IMR-90 (cell line): ENCODE measurements at regions not wholly inside any gene's neighbourhood (a gene's known extent, or its start where the extent isn't known, plus 50 kb on each side); places are given as distances from the start of the nearest gene placed in this dataset.

Experiments
- ATAC-seq: fragments of 200-7000 bp; cut with Tn5 transposase; 2 replicates; pipeline ENCODE4 v1.9.1; 2020; ENCODE audit warnings: low read depth, mild to moderate bottlenecking, moderate library complexity
- BruUV-seq: library from RNA; stranded (reverse); fragments of 400-500 nt; replicated peaks from 2 replicates; lab custom pipeline; 2021; lab: Mats Ljungman, UMichigan
- CTCF ChIA-PET: fragments of 300-600 bp; formaldehyde crosslinking; extraction: SDS; loops from one replicate; lab custom pipeline; 2021; ENCODE audit warnings: antibody characterized with exemption; lab: Yijun Ruan, JAX
- POLR2A ChIA-PET: fragments of 300-600 bp; sonication (Branson Sonifier 250); formaldehyde crosslinking; loops from one replicate; lab custom pipeline; 2022; ENCODE audit warnings: antibody characterized with exemption; ENCODE audit not compliant: unreplicated experiment; lab: Charles Lee
- DNase-seq: peaks from one replicate; pipeline ENCODE4 v3.0.0; 2013
- H2AFZ ChIP-seq: replicated peaks from 2 replicates; pipeline ENCODE3; 2013; ENCODE audit warnings: low read length, mild to moderate bottlenecking; ENCODE audit not compliant: poor library complexity
- H2AK5ac ChIP-seq: 2 replicates; pipeline ENCODE4 v1.6.1; 2013; ENCODE audit warnings: low read depth, low read length, inconsistent platforms
- H2AK9ac ChIP-seq: replicated peaks from 2 replicates; pipeline ENCODE3; 2013; ENCODE audit warnings: mild to moderate bottlenecking, low read depth, low read length, moderate library complexity; ENCODE audit not compliant: poor library complexity
- H2BK120ac ChIP-seq: 2 replicates; pipeline ENCODE4 v1.6.1; 2013; ENCODE audit warnings: low read depth, low read length, inconsistent platforms
- H2BK15ac ChIP-seq: 3 replicates; pipeline ENCODE4 v1.6.1; 2013; ENCODE audit warnings: low read depth, low read length, inconsistent platforms
- H2BK20ac ChIP-seq: 2 replicates; pipeline ENCODE4 v1.6.1; 2013; ENCODE audit warnings: low read depth, mild to moderate bottlenecking, inconsistent platforms, low read length, moderate library complexity
- H2BK5ac ChIP-seq: 2 replicates; pipeline ENCODE4 v1.6.1; 2013; ENCODE audit warnings: mild to moderate bottlenecking, low read depth, low read length, inconsistent platforms; ENCODE audit not compliant: poor library complexity, severe bottlenecking
- H3K14ac ChIP-seq: replicated peaks from 2 replicates; pipeline ENCODE4 v1.6.1; 2013; ENCODE audit warnings: low read depth, low read length, inconsistent platforms
- H3K18ac ChIP-seq: 2 replicates; pipeline ENCODE4 v1.6.1; 2013; ENCODE audit warnings: low read depth, low read length, control low read depth
- H3K23ac ChIP-seq: 2 replicates; pipeline ENCODE4 v1.6.1; 2013; ENCODE audit warnings: low read depth, low read length, inconsistent platforms
- H3K27ac ChIP-seq: 2 replicates; pipeline ENCODE4 v1.5.1; 2013; ENCODE audit warnings: mild to moderate bottlenecking, control low read depth, low read length; ENCODE audit not compliant: insufficient read depth
- H3K27me3 ChIP-seq: 2 replicates; pipeline ENCODE4 v1.6.1; 2013; ENCODE audit warnings: low read length; ENCODE audit not compliant: control insufficient read depth, insufficient read depth
- H3K36me3 ChIP-seq: 2 replicates; pipeline ENCODE4 v1.6.1; 2013; ENCODE audit warnings: low read length, mixed read lengths; ENCODE audit not compliant: control insufficient read depth, insufficient read depth
- H3K4ac ChIP-seq: 2 replicates; pipeline ENCODE4 v1.6.1; 2013; ENCODE audit warnings: low read depth, low read length, inconsistent platforms
- H3K4me1 ChIP-seq: 2 replicates; pipeline ENCODE4 v1.6.1; 2013; ENCODE audit warnings: low read length, mixed read lengths; ENCODE audit not compliant: control insufficient read depth, insufficient read depth
- H3K4me2 ChIP-seq: 2 replicates; pipeline ENCODE4 v1.6.1; 2013; ENCODE audit warnings: low read depth, mild to moderate bottlenecking, control low read depth, low read length, moderate library complexity
- H3K4me3 ChIP-seq: 2 replicates; pipeline ENCODE4 v1.5.1; 2013; ENCODE audit warnings: low read depth, mild to moderate bottlenecking, control low read depth, low read length, moderate library complexity; ENCODE audit not compliant: insufficient read depth
- H3K56ac ChIP-seq: 2 replicates; pipeline ENCODE4 v1.6.1; 2013; ENCODE audit warnings: low read length, inconsistent platforms; ENCODE audit not compliant: insufficient read depth; ENCODE audit errors: extremely low read depth
- H3K79me1 ChIP-seq, 2 experiments: 2 replicates each; pipeline ENCODE4 v1.6.1; 2013; ENCODE audit warnings: low read length in 2 of 2, inconsistent platforms in 1 of 2, low read depth in 1 of 2
- H3K9ac ChIP-seq: 2 replicates; pipeline ENCODE4 v1.6.1; 2013; ENCODE audit warnings: low read depth, low read length, control low read depth
- H3K9me1 ChIP-seq: 2 replicates; pipeline ENCODE4 v1.6.1; 2013; ENCODE audit warnings: low read length, inconsistent platforms; ENCODE audit not compliant: insufficient read depth
- H3K9me3 ChIP-seq: 2 replicates; pipeline ENCODE4 v1.6.1; 2013; ENCODE audit warnings: low read length; ENCODE audit not compliant: control insufficient read depth, insufficient read depth
- H4K20me1 ChIP-seq: 2 replicates; pipeline ENCODE4 v1.6.1; 2013; ENCODE audit warnings: low read length, inconsistent platforms; ENCODE audit not compliant: insufficient read depth
- H4K5ac ChIP-seq: 2 replicates; pipeline ENCODE4 v1.6.1; 2013; ENCODE audit warnings: mild to moderate bottlenecking, low read depth, low read length, control low read depth
- H4K8ac ChIP-seq, 2 experiments: 2 replicates each; pipeline ENCODE4 v1.6.1; 2013; ENCODE audit warnings: low read depth in 2 of 2, low read length in 2 of 2, control low read depth in 1 of 2, inconsistent platforms in 1 of 2
- H4K91ac ChIP-seq: 2 replicates; pipeline ENCODE4 v1.6.1; 2013; ENCODE audit warnings: low read depth, low read length, inconsistent platforms; ENCODE audit not compliant: insufficient read depth
- BHLHE40 ChIP-seq: fragments of 150-350 bp; IDR thresholded peaks from 2 replicates; pipeline ENCODE4 v1.6.1; 2016; ENCODE audit warnings: mild to moderate bottlenecking, low read depth, low read length
- CEBPB ChIP-seq: IDR thresholded peaks from 2 replicates; pipeline ENCODE4 v1.6.1; 2012; ENCODE audit warnings: low read depth, low read length, improper control_type of control experiment
- CHD1 ChIP-seq: IDR thresholded peaks from 2 replicates; pipeline ENCODE4 v1.6.1; 2012; ENCODE audit warnings: low read depth, low read length, improper control_type of control experiment
- FOS ChIP-seq: fragments of 150-350 bp; IDR thresholded peaks from 2 replicates; pipeline ENCODE4 v1.6.1; 2016; ENCODE audit warnings: low read depth, low read length
- MAFK ChIP-seq: IDR thresholded peaks from 2 replicates; pipeline ENCODE4 v1.6.1; 2012; ENCODE audit warnings: low read depth, low read length, improper control_type of control experiment
- MAZ ChIP-seq: IDR thresholded peaks from 2 replicates; pipeline ENCODE4 v1.6.1; 2012; ENCODE audit warnings: low read depth, mild to moderate bottlenecking, low read length, improper control_type of control experiment, moderate library complexity, borderline replicate concordance
- MXI1 ChIP-seq: IDR thresholded peaks from 2 replicates; pipeline ENCODE4 v1.6.1; 2012; ENCODE audit warnings: low read depth, mild to moderate bottlenecking, low read length, moderate library complexity, borderline replicate concordance
- NFE2L2 ChIP-seq: fragments of 150-350 bp; IDR thresholded peaks from 2 replicates; pipeline ENCODE4 v1.6.1; 2016; ENCODE audit warnings: low read depth, mild to moderate bottlenecking, low read length
- POLR2A ChIP-seq: IDR thresholded peaks from 2 replicates; pipeline ENCODE4 v1.6.1; 2012; ENCODE audit warnings: mild to moderate bottlenecking, low read depth, low read length
- RAD21 ChIP-seq: IDR thresholded peaks from 2 replicates; pipeline ENCODE4 v1.6.1; 2012; ENCODE audit warnings: low read length, improper control_type of control experiment
- RCOR1 ChIP-seq: IDR thresholded peaks from 2 replicates; pipeline ENCODE4 v1.6.1; 2012; ENCODE audit warnings: mild to moderate bottlenecking, low read length, improper control_type of control experiment; ENCODE audit not compliant: insufficient replicate concordance
- RFX5 ChIP-seq: IDR thresholded peaks from 2 replicates; pipeline ENCODE4 v1.8.0; 2012; ENCODE audit warnings: low read depth, mild to moderate bottlenecking, low read length, moderate library complexity
- SMC3 ChIP-seq: fragments of 150-350 bp; IDR thresholded peaks from 2 replicates; pipeline ENCODE4 v1.6.1; 2016; ENCODE audit warnings: low read depth, mild to moderate bottlenecking, antibody characterized with exemption, low read length, moderate library complexity
- WGBS, 2 experiments: methylation state at CpG; one replicate each; pipeline versions ENCODE4 v1.1.5 to v1.1.7; 2013; ENCODE audit warnings: missing lambda C conversion rate in 2 of 2; ENCODE audit not compliant: insufficient read length in 1 of 2; ENCODE audit errors: extremely low coverage in 2 of 2; 5-methylcytosine and 5-hydroxymethylcytosine counted together
- dilution Hi-C: fragments of 300-500 bp; cut with HindIII; formaldehyde crosslinking; loops from one replicate; pipeline ENCODE4 v1.14.3; 2018; ENCODE audit warnings: low sequenced_read_pairs; ENCODE audit not compliant: unreplicated experiment
- in situ Hi-C: fragments of 300-500 bp; cut with MboI; formaldehyde crosslinking; loops from 3 replicates; pipeline ENCODE4 v1.14.3; 2019; ENCODE audit warnings: low sequenced_read_pairs, inconsistent platforms, mixed read lengths
- intact Hi-C: fragments of 100-400 bp; cut with micrococcal nuclease; formaldehyde crosslinking; loops from 2 replicates; pipeline ENCODE4 v1.10.0; 2022
- TF ChIP-seq, protein P1 (sequence below): conservative IDR thresholded peaks from 2 replicates; pipeline ENCODE4 v1.5.1; 2012; ENCODE audit warnings: mild to moderate bottlenecking, low read depth, low read length, improper control_type of control experiment
- TF ChIP-seq, protein P2 (sequence below): fragments of 150-350 bp; IDR thresholded peaks from 2 replicates; pipeline ENCODE4 v1.6.1; 2017; ENCODE audit warnings: mild to moderate bottlenecking, antibody characterized with exemption, low read length, low read depth
- TF ChIP-seq, protein P3 (sequence below): fragments of 150-350 bp; IDR thresholded peaks from 2 replicates; pipeline ENCODE4 v1.6.1; 2016; ENCODE audit warnings: low read depth, mild to moderate bottlenecking, low read length, moderate library complexity, borderline replicate concordance

DNA sequence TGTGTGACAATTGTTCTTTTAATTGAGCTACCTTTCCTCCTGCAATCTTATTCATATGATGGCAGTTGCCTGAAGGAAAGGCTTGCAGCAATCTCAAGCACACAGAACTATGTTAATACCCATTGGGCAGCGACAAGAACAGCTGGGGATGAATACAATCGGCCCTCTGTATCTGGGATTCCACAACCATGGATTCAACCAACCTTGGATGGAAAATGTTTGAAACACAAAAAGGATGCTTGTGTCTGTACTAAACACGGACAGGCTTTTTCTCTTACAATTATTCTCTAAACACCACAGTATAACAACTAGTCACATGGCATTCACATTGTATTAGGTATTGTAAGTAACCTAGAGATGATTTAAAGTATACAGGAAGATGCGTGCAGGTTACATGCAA lies 256.1 kb upstream of the SIX2 start:
- Histone ChIP-seq H2AK5ac (no peak overlapping the region), H4K20me1 (no peaks in the 10 kb centered on the region), H3K4me1 (peaks cover 3% of the 10 kb centered on the region; the same call in 1 of the 2 replicates), H4K91ac (no peak overlapping the region), H4K5ac (no peak overlapping the region), H4K8ac (no peak overlapping the region), H3K79me1 (no peaks in the 10 kb centered on the region), H3K4me2 (no peak overlapping the region), H3K9me1 (no peaks in the 10 kb centered on the region), H2BK120ac (no peak overlapping the region), H3K27ac (no peak overlapping the region), H2AFZ (no peak overlapping the region), H3K27me3 (peaks cover 43% of the 10 kb centered on the region), H3K4ac (no peak overlapping the region), H3K18ac (no peak overlapping the region), H3K56ac (no peak overlapping the region), H3K9me3 (no peaks in the 10 kb centered on the region; the same call in 1 of the 2 replicates), H2BK15ac (no peak overlapping the region), H2BK20ac (no peak overlapping the region), H3K9ac (no peak overlapping the region), H3K4me3 (no peak overlapping the region), H3K14ac (no peak overlapping the region), H2AK9ac (no peak overlapping the region), H3K23ac (no peak overlapping the region), H3K36me3 (no peaks in the 10 kb centered on the region), H2BK5ac (no peak overlapping the region)
- ChIA-PET CTCF (no interaction called here), POLR2A (no interaction called here)
- no TSS peak for BruUV-seq
- ATAC-seq, result no peak
- in situ Hi-C loops, result no loop called here
- DNase-seq, result no peak
- no peak for TF ChIP-seq CEBPB
- TF ChIP-seq RAD21, result no peak
- TF ChIP-seq MAZ, result no peak
- TF ChIP-seq, protein P1, sequence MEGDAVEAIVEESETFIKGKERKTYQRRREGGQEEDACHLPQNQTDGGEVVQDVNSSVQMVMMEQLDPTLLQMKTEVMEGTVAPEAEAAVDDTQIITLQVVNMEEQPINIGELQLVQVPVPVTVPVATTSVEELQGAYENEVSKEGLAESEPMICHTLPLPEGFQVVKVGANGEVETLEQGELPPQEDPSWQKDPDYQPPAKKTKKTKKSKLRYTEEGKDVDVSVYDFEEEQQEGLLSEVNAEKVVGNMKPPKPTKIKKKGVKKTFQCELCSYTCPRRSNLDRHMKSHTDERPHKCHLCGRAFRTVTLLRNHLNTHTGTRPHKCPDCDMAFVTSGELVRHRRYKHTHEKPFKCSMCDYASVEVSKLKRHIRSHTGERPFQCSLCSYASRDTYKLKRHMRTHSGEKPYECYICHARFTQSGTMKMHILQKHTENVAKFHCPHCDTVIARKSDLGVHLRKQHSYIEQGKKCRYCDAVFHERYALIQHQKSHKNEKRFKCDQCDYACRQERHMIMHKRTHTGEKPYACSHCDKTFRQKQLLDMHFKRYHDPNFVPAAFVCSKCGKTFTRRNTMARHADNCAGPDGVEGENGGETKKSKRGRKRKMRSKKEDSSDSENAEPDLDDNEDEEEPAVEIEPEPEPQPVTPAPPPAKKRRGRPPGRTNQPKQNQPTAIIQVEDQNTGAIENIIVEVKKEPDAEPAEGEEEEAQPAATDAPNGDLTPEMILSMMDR, result no peak
- TF ChIP-seq SMC3, result no peak
- no peak for TF ChIP-seq BHLHE40
- TF ChIP-seq NFE2L2, result no peak
- no peak for TF ChIP-seq FOS
- no peak for TF ChIP-seq RFX5
- no peak for TF ChIP-seq MAFK
- TF ChIP-seq RCOR1, result no peak
- no peak for TF ChIP-seq MXI1
- TF ChIP-seq, protein P2, sequence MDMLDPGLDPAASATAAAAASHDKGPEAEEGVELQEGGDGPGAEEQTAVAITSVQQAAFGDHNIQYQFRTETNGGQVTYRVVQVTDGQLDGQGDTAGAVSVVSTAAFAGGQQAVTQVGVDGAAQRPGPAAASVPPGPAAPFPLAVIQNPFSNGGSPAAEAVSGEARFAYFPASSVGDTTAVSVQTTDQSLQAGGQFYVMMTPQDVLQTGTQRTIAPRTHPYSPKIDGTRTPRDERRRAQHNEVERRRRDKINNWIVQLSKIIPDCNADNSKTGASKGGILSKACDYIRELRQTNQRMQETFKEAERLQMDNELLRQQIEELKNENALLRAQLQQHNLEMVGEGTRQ, result no peak
- TF ChIP-seq, protein P3, sequence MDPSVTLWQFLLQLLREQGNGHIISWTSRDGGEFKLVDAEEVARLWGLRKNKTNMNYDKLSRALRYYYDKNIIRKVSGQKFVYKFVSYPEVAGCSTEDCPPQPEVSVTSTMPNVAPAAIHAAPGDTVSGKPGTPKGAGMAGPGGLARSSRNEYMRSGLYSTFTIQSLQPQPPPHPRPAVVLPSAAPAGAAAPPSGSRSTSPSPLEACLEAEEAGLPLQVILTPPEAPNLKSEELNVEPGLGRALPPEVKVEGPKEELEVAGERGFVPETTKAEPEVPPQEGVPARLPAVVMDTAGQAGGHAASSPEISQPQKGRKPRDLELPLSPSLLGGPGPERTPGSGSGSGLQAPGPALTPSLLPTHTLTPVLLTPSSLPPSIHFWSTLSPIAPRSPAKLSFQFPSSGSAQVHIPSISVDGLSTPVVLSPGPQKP, result no peak
- no peak for TF ChIP-seq POLR2A
- TF ChIP-seq CHD1, result no peak
- intact Hi-C loops, result no loop called here
- dilution Hi-C loops, result no loop called here
- WGBS, 2 experiments, result no CpG with 5 or more reads among the region's 4 CpGs
